IMR-90 (cell line): ENCODE measurements at regions not wholly inside any gene's neighbourhood (a gene's known extent, or its start where the extent isn't known, plus 50 kb on each side); places are given as distances from the start of the nearest gene placed in this dataset.

Experiments used
- ATAC-seq: fragments of 200-7000 bp; cut with Tn5 transposase; 2 replicates; pipeline ENCODE4 v1.9.1; 2020; ENCODE audit warnings: low read depth, mild to moderate bottlenecking, moderate library complexity
- BruUV-seq: library from RNA; stranded (reverse); fragments of 400-500 nt; replicated peaks from 2 replicates; lab custom pipeline; 2021; lab: Mats Ljungman, UMichigan
- CTCF ChIA-PET: fragments of 300-600 bp; formaldehyde crosslinking; extraction: SDS; loops from one replicate; lab custom pipeline; 2021; ENCODE audit warnings: antibody characterized with exemption; lab: Yijun Ruan, JAX
- POLR2A ChIA-PET: fragments of 300-600 bp; sonication (Branson Sonifier 250); formaldehyde crosslinking; loops from one replicate; lab custom pipeline; 2022; ENCODE audit warnings: antibody characterized with exemption; ENCODE audit not compliant: unreplicated experiment; lab: Charles Lee
- DNase-seq: peaks from one replicate; pipeline ENCODE4 v3.0.0; 2013
- H2AFZ ChIP-seq: replicated peaks from 2 replicates; pipeline ENCODE3; 2013; ENCODE audit warnings: low read length, mild to moderate bottlenecking; ENCODE audit not compliant: poor library complexity
- H2AK5ac ChIP-seq: 2 replicates; pipeline ENCODE4 v1.6.1; 2013; ENCODE audit warnings: low read depth, low read length, inconsistent platforms
- H2AK9ac ChIP-seq: replicated peaks from 2 replicates; pipeline ENCODE3; 2013; ENCODE audit warnings: mild to moderate bottlenecking, low read depth, low read length, moderate library complexity; ENCODE audit not compliant: poor library complexity
- H2BK120ac ChIP-seq: 2 replicates; pipeline ENCODE4 v1.6.1; 2013; ENCODE audit warnings: low read depth, low read length, inconsistent platforms
- H2BK15ac ChIP-seq: 3 replicates; pipeline ENCODE4 v1.6.1; 2013; ENCODE audit warnings: low read depth, low read length, inconsistent platforms
- H2BK20ac ChIP-seq: 2 replicates; pipeline ENCODE4 v1.6.1; 2013; ENCODE audit warnings: low read depth, mild to moderate bottlenecking, inconsistent platforms, low read length, moderate library complexity
- H2BK5ac ChIP-seq: 2 replicates; pipeline ENCODE4 v1.6.1; 2013; ENCODE audit warnings: mild to moderate bottlenecking, low read depth, low read length, inconsistent platforms; ENCODE audit not compliant: poor library complexity, severe bottlenecking
- H3K14ac ChIP-seq: replicated peaks from 2 replicates; pipeline ENCODE4 v1.6.1; 2013; ENCODE audit warnings: low read depth, low read length, inconsistent platforms
- H3K18ac ChIP-seq: 2 replicates; pipeline ENCODE4 v1.6.1; 2013; ENCODE audit warnings: low read depth, low read length, control low read depth
- H3K23ac ChIP-seq: 2 replicates; pipeline ENCODE4 v1.6.1; 2013; ENCODE audit warnings: low read depth, low read length, inconsistent platforms
- H3K27ac ChIP-seq: 2 replicates; pipeline ENCODE4 v1.5.1; 2013; ENCODE audit warnings: mild to moderate bottlenecking, control low read depth, low read length; ENCODE audit not compliant: insufficient read depth
- H3K27me3 ChIP-seq: 2 replicates; pipeline ENCODE4 v1.6.1; 2013; ENCODE audit warnings: low read length; ENCODE audit not compliant: control insufficient read depth, insufficient read depth
- H3K36me3 ChIP-seq: 2 replicates; pipeline ENCODE4 v1.6.1; 2013; ENCODE audit warnings: low read length, mixed read lengths; ENCODE audit not compliant: control insufficient read depth, insufficient read depth
- H3K4ac ChIP-seq: 2 replicates; pipeline ENCODE4 v1.6.1; 2013; ENCODE audit warnings: low read depth, low read length, inconsistent platforms
- H3K4me1 ChIP-seq: 2 replicates; pipeline ENCODE4 v1.6.1; 2013; ENCODE audit warnings: low read length, mixed read lengths; ENCODE audit not compliant: control insufficient read depth, insufficient read depth
- H3K4me2 ChIP-seq: 2 replicates; pipeline ENCODE4 v1.6.1; 2013; ENCODE audit warnings: low read depth, mild to moderate bottlenecking, control low read depth, low read length, moderate library complexity
- H3K4me3 ChIP-seq: 2 replicates; pipeline ENCODE4 v1.5.1; 2013; ENCODE audit warnings: low read depth, mild to moderate bottlenecking, control low read depth, low read length, moderate library complexity; ENCODE audit not compliant: insufficient read depth
- H3K56ac ChIP-seq: 2 replicates; pipeline ENCODE4 v1.6.1; 2013; ENCODE audit warnings: low read length, inconsistent platforms; ENCODE audit not compliant: insufficient read depth; ENCODE audit errors: extremely low read depth
- H3K79me1 ChIP-seq, 2 experiments: 2 replicates each; pipeline ENCODE4 v1.6.1; 2013; ENCODE audit warnings: low read length in 2 of 2, inconsistent platforms in 1 of 2, low read depth in 1 of 2
- H3K9ac ChIP-seq: 2 replicates; pipeline ENCODE4 v1.6.1; 2013; ENCODE audit warnings: low read depth, low read length, control low read depth
- H3K9me1 ChIP-seq: 2 replicates; pipeline ENCODE4 v1.6.1; 2013; ENCODE audit warnings: low read length, inconsistent platforms; ENCODE audit not compliant: insufficient read depth
- H3K9me3 ChIP-seq: 2 replicates; pipeline ENCODE4 v1.6.1; 2013; ENCODE audit warnings: low read length; ENCODE audit not compliant: control insufficient read depth, insufficient read depth
- H4K20me1 ChIP-seq: 2 replicates; pipeline ENCODE4 v1.6.1; 2013; ENCODE audit warnings: low read length, inconsistent platforms; ENCODE audit not compliant: insufficient read depth
- H4K5ac ChIP-seq: 2 replicates; pipeline ENCODE4 v1.6.1; 2013; ENCODE audit warnings: mild to moderate bottlenecking, low read depth, low read length, control low read depth
- H4K8ac ChIP-seq, 2 experiments: 2 replicates each; pipeline ENCODE4 v1.6.1; 2013; ENCODE audit warnings: low read depth in 2 of 2, low read length in 2 of 2, control low read depth in 1 of 2, inconsistent platforms in 1 of 2
- H4K91ac ChIP-seq: 2 replicates; pipeline ENCODE4 v1.6.1; 2013; ENCODE audit warnings: low read depth, low read length, inconsistent platforms; ENCODE audit not compliant: insufficient read depth
- BHLHE40 ChIP-seq: fragments of 150-350 bp; IDR thresholded peaks from 2 replicates; pipeline ENCODE4 v1.6.1; 2016; ENCODE audit warnings: mild to moderate bottlenecking, low read depth, low read length
- CEBPB ChIP-seq: IDR thresholded peaks from 2 replicates; pipeline ENCODE4 v1.6.1; 2012; ENCODE audit warnings: low read depth, low read length, improper control_type of control experiment
- CHD1 ChIP-seq: IDR thresholded peaks from 2 replicates; pipeline ENCODE4 v1.6.1; 2012; ENCODE audit warnings: low read depth, low read length, improper control_type of control experiment
- CTCF ChIP-seq: conservative IDR thresholded peaks from 2 replicates; pipeline ENCODE4 v1.5.1; 2012; ENCODE audit warnings: mild to moderate bottlenecking, low read depth, low read length, improper control_type of control experiment
- ELK1 ChIP-seq: fragments of 150-350 bp; IDR thresholded peaks from 2 replicates; pipeline ENCODE4 v1.6.1; 2016; ENCODE audit warnings: low read depth, mild to moderate bottlenecking, low read length, moderate library complexity, borderline replicate concordance
- FOS ChIP-seq: fragments of 150-350 bp; IDR thresholded peaks from 2 replicates; pipeline ENCODE4 v1.6.1; 2016; ENCODE audit warnings: low read depth, low read length
- MAFK ChIP-seq: IDR thresholded peaks from 2 replicates; pipeline ENCODE4 v1.6.1; 2012; ENCODE audit warnings: low read depth, low read length, improper control_type of control experiment
- MAZ ChIP-seq: IDR thresholded peaks from 2 replicates; pipeline ENCODE4 v1.6.1; 2012; ENCODE audit warnings: low read depth, mild to moderate bottlenecking, low read length, improper control_type of control experiment, moderate library complexity, borderline replicate concordance
- MXI1 ChIP-seq: IDR thresholded peaks from 2 replicates; pipeline ENCODE4 v1.6.1; 2012; ENCODE audit warnings: low read depth, mild to moderate bottlenecking, low read length, moderate library complexity, borderline replicate concordance
- NFE2L2 ChIP-seq: fragments of 150-350 bp; IDR thresholded peaks from 2 replicates; pipeline ENCODE4 v1.6.1; 2016; ENCODE audit warnings: low read depth, mild to moderate bottlenecking, low read length
- POLR2A ChIP-seq: IDR thresholded peaks from 2 replicates; pipeline ENCODE4 v1.6.1; 2012; ENCODE audit warnings: mild to moderate bottlenecking, low read depth, low read length
- RAD21 ChIP-seq: IDR thresholded peaks from 2 replicates; pipeline ENCODE4 v1.6.1; 2012; ENCODE audit warnings: low read length, improper control_type of control experiment
- RCOR1 ChIP-seq: IDR thresholded peaks from 2 replicates; pipeline ENCODE4 v1.6.1; 2012; ENCODE audit warnings: mild to moderate bottlenecking, low read length, improper control_type of control experiment; ENCODE audit not compliant: insufficient replicate concordance
- RFX5 ChIP-seq: IDR thresholded peaks from 2 replicates; pipeline ENCODE4 v1.8.0; 2012; ENCODE audit warnings: low read depth, mild to moderate bottlenecking, low read length, moderate library complexity
- SMC3 ChIP-seq: fragments of 150-350 bp; IDR thresholded peaks from 2 replicates; pipeline ENCODE4 v1.6.1; 2016; ENCODE audit warnings: low read depth, mild to moderate bottlenecking, antibody characterized with exemption, low read length, moderate library complexity
- USF2 ChIP-seq: fragments of 150-350 bp; IDR thresholded peaks from 2 replicates; pipeline ENCODE4 v1.6.1; 2017; ENCODE audit warnings: mild to moderate bottlenecking, antibody characterized with exemption, low read length, low read depth
- WGBS, 2 experiments: methylation state at CpG; one replicate each; pipeline versions ENCODE4 v1.1.5 to v1.1.7; 2013; ENCODE audit warnings: missing lambda C conversion rate in 2 of 2; ENCODE audit not compliant: insufficient read length in 1 of 2; ENCODE audit errors: extremely low coverage in 2 of 2; 5-methylcytosine and 5-hydroxymethylcytosine counted together
- dilution Hi-C: fragments of 300-500 bp; cut with HindIII; formaldehyde crosslinking; loops from one replicate; pipeline ENCODE4 v1.14.3; 2018; ENCODE audit warnings: low sequenced_read_pairs; ENCODE audit not compliant: unreplicated experiment
- in situ Hi-C: fragments of 300-500 bp; cut with MboI; formaldehyde crosslinking; loops from 3 replicates; pipeline ENCODE4 v1.14.3; 2019; ENCODE audit warnings: low sequenced_read_pairs, inconsistent platforms, mixed read lengths
- intact Hi-C: fragments of 100-400 bp; cut with micrococcal nuclease; formaldehyde crosslinking; loops from 2 replicates; pipeline ENCODE4 v1.10.0; 2022

- Histone ChIP-seq H2BK20ac (no peak overlapping the region), H3K4me3 (no peak overlapping the region), H3K23ac (no peak overlapping the region), H4K8ac (no peak overlapping the region), H3K27me3 (no peaks in the 10 kb centered on the region), H2AK9ac (no peak overlapping the region), H2AFZ (no peak overlapping the region), H3K4ac (no peak overlapping the region), H3K4me2 (no peak overlapping the region), H3K9ac (no peak overlapping the region), H2BK15ac (no peak overlapping the region), H3K56ac (no peak overlapping the region), H3K36me3 (no peaks in the 10 kb centered on the region), H2BK5ac (no peak overlapping the region), H3K18ac (no peak overlapping the region), H4K20me1 (no peaks in the 10 kb centered on the region), H4K91ac (no peak overlapping the region), H2AK5ac (no peak overlapping the region), H3K79me1 (no peaks in the 10 kb centered on the region), H3K4me1 (no peaks in the 10 kb centered on the region), H3K9me3 (no peaks in the 10 kb centered on the region), H3K14ac (no peak overlapping the region), H3K9me1 (no peaks in the 10 kb centered on the region), H4K5ac (no peak overlapping the region), H3K27ac (no peak overlapping the region), H2BK120ac (no peak overlapping the region)
- POLR2A ChIA-PET: no interaction called here
- ATAC-seq (no peak), DNase-seq (no peak)
- WGBS, 2 experiments: no CpG with 5 or more reads among the region's 2 CpGs
- in situ Hi-C loops: loop anchor here (25.0 kb wide), 2 partner anchors 1376 to 1551 kb away; no protein-coding TSS in a partner anchor
- BruUV-seq: no TSS peak
- CTCF ChIA-PET: no interaction called here
- intact Hi-C loops: no loop called here
- dilution Hi-C loops: no loop called here
- TF ChIP-seq ELK1: no peak
- TF ChIP-seq CEBPB: no peak
- no peak for TF ChIP-seq SMC3
- TF ChIP-seq RCOR1: no peak
- no peak for TF ChIP-seq RFX5
- no peak for TF ChIP-seq FOS
- no peak for TF ChIP-seq POLR2A
- no peak for TF ChIP-seq CTCF
- TF ChIP-seq MAZ: no peak
- no peak for TF ChIP-seq BHLHE40
- no peak for TF ChIP-seq MAFK
- no peak for TF ChIP-seq NFE2L2
- no peak for TF ChIP-seq MXI1
- TF ChIP-seq RAD21: no peak
- TF ChIP-seq CHD1: no peak
- TF ChIP-seq USF2: no peak
Observed at GRCh38 chr3:21888656-21889055, 137.6 kb upstream of the ZNF385D start.
